GM19395 (cell line): ENCODE measurements at regions not wholly inside any gene's neighbourhood (a gene's known extent, or its start where the extent isn't known, plus 50 kb on each side); places are given as distances from the start of the nearest gene placed in this dataset.
"Not testable (repeated sequence)": the region's sequence is repeated elsewhere in the genome, so short reads cannot be mapped to it uniquely, and the experiment has no call there.

ENCODE experiments used
- ATAC-seq: cut with Tn5 transposase; IDR thresholded peaks from one replicate; pipeline ENCODE4 v1.9.1; 2021; ENCODE audit warnings: mild to moderate bottlenecking, moderate library complexity; ENCODE audit not compliant: unreplicated experiment

- no peak for ATAC-seq
Measured at GRCh38 chr13:78098249-78098648, 179.6 kb upstream of the EDNRB start.

GRCh38 chr13:78096221-78096620 lies 177.6 kb upstream of the EDNRB start:
- ATAC-seq = no peak

- no peak for ATAC-seq
Measured at GRCh38 chr13:78087966-78088678, 169.5 kb upstream of the EDNRB start.

GRCh38 chr13:78085434-78086225 lies 167.0 kb upstream of the EDNRB start:
- ATAC-seq = no peak

GRCh38 chr13:78084401-78084800 lies 165.8 kb upstream of the EDNRB start:
- ATAC-seq = no peak

- no peak for ATAC-seq
Measured at GRCh38 chr13:78078168-78078567, 159.5 kb upstream of the EDNRB start.

- ATAC-seq = no peak
Measured at GRCh38 chr13:78067290-78067689, 148.7 kb upstream of the EDNRB start.

- no peak for ATAC-seq
Measured at GRCh38 chr13:78065141-78065540, 146.5 kb upstream of the EDNRB start.

GRCh38 chr13:78061806-78062205 lies 143.2 kb upstream of the EDNRB start:
- ATAC-seq = no peak

GRCh38 chr13:78060966-78061365 lies 142.3 kb upstream of the EDNRB start:
- no peak for ATAC-seq

GRCh38 chr13:78056865-78057264 lies 138.2 kb upstream of the EDNRB start:
- ATAC-seq = not testable (repeated sequence)

- ATAC-seq = no peak
Measured at GRCh38 chr13:78054157-78054556, 135.5 kb upstream of the EDNRB start.

- ATAC-seq = no peak
Measured at GRCh38 chr13:78047151-78047550, 128.5 kb upstream of the EDNRB start.

- peak; percentile 82 for ATAC-seq
Measured at GRCh38 chr13:78046331-78046730, 127.7 kb upstream of the EDNRB start.

GRCh38 chr13:78045916-78046315 lies 127.3 kb upstream of the EDNRB start:
- peak; percentile 38 for ATAC-seq

- ATAC-seq = not testable (repeated sequence)
Measured at GRCh38 chr13:78041366-78041765, 122.7 kb upstream of the EDNRB start.

GRCh38 chr13:78040205-78040830 lies 121.7 kb upstream of the EDNRB start:
- no peak for ATAC-seq

GRCh38 chr13:78036841-78037240 lies 118.2 kb upstream of the EDNRB start:
- no peak for ATAC-seq

GRCh38 chr13:78035500-78035899 lies 116.9 kb upstream of the EDNRB start:
- no peak for ATAC-seq

GRCh38 chr13:78033509-78033908 lies 114.9 kb upstream of the EDNRB start:
- no peak for ATAC-seq

GRCh38 chr13:78032132-78032531 lies 113.5 kb upstream of the EDNRB start:
- ATAC-seq = no peak

GRCh38 chr13:78030341-78030896 lies 111.8 kb upstream of the EDNRB start:
- no peak for ATAC-seq
